H1 (cell line): ENCODE measurements at regions not wholly inside any gene's neighbourhood (a gene's known extent, or its start where the extent isn't known, plus 50 kb on each side); places are given as distances from the start of the nearest gene placed in this dataset.

ENCODE experiments used
- CTCF ChIA-PET: fragments of 300-600 bp; sonication (Branson Sonifier 250); formaldehyde crosslinking; loops from one replicate; lab custom pipeline; 2021; ENCODE audit not compliant: partially characterized antibody; lab: Charles Lee
- POLR2A ChIA-PET: fragments of 300-600 bp; sonication (Branson Sonifier 250); formaldehyde crosslinking; loops from one replicate; lab custom pipeline; 2021; ENCODE audit warnings: inconsistent platforms; ENCODE audit not compliant: partially characterized antibody; lab: Charles Lee
- DNase-seq, 2 experiments: peaks; one replicate each; pipeline versions ENCODE4 v3.0.0 to v3.0.0-alpha.2; 2010 to 2022; ENCODE audit warnings: low spot score in 2 of 2, low read depth in 1 of 2, mixed read lengths in 1 of 2
- FAIRE-seq: peaks from 2 replicates; lab custom pipeline; 2011; peaks lifted over from hg19 to GRCh38; lab: Jason Lieb, UNC
- H2AFZ ChIP-seq: 2 replicates; pipeline ENCODE4 v1.8.1; 2012; ENCODE audit warnings: low read length, inconsistent platforms
- H2AK5ac ChIP-seq: 2 replicates; pipeline ENCODE4 v1.6.1; 2013; ENCODE audit warnings: low read depth, low read length
- H2BK120ac ChIP-seq: replicated peaks from 2 replicates; pipeline ENCODE3; 2013; ENCODE audit warnings: low read depth, low read length, inconsistent platforms
- H2BK12ac ChIP-seq: 2 replicates; pipeline ENCODE4 v1.6.1; 2013; ENCODE audit warnings: low read depth, low read length
- H2BK15ac ChIP-seq: 2 replicates; pipeline ENCODE4 v1.6.1; 2013; ENCODE audit warnings: low read length
- H2BK20ac ChIP-seq: 2 replicates; pipeline ENCODE4 v1.6.1; 2013; ENCODE audit warnings: low read length
- H2BK5ac ChIP-seq: 2 replicates; pipeline ENCODE4 v1.6.1; 2013; ENCODE audit warnings: low read depth, low read length
- H3K14ac ChIP-seq: 2 replicates; pipeline ENCODE4 v1.6.1; 2013; ENCODE audit warnings: inconsistent platforms; ENCODE audit not compliant: insufficient read length
- H3K18ac ChIP-seq: 2 replicates; pipeline ENCODE4 v1.6.1; 2013; ENCODE audit warnings: low read length; ENCODE audit errors: extremely low read depth
- H3K23ac ChIP-seq: 2 replicates; pipeline ENCODE4 v1.6.1; 2013; ENCODE audit warnings: inconsistent platforms; ENCODE audit not compliant: insufficient read length
- H3K23me2 ChIP-seq: 2 replicates; pipeline ENCODE4 v1.6.1; 2013; ENCODE audit warnings: low read depth, low read length
- H3K27ac ChIP-seq: 2 replicates; pipeline ENCODE4 v1.6.1; 2011; ENCODE audit warnings: low read depth, low read length, inconsistent platforms
- H3K27me3 ChIP-seq, 4 experiments: replicated peaks in 1 of 4; 1 replicate in 1 of 4; 2 replicates in 3 of 4; pipeline versions ENCODE4 v1.6.1 to v1.8.1; 2011 to 2013; ENCODE audit warnings: low read length in 3 of 4, mild to moderate bottlenecking in 3 of 4, inconsistent platforms in 2 of 4, mixed read lengths in 2 of 4, moderate library complexity in 1 of 4; ENCODE audit not compliant: control insufficient read depth in 3 of 4, insufficient read depth in 3 of 4; ENCODE audit errors: extremely low read depth in 1 of 4
- H3K36me3 ChIP-seq, 4 experiments: 2 replicates each; pipeline versions ENCODE4 v1.6.1 to v1.8.1; 2011 to 2013; ENCODE audit warnings: mild to moderate bottlenecking in 4 of 4, low read length in 3 of 4, moderate library complexity in 2 of 4, control low read depth in 1 of 4, inconsistent platforms in 1 of 4; ENCODE audit not compliant: insufficient read depth in 4 of 4, control insufficient read depth in 2 of 4
- H3K4ac ChIP-seq: replicated peaks from 2 replicates; pipeline ENCODE3; 2013; ENCODE audit warnings: low read length, low read depth, mixed read lengths, inconsistent platforms; ENCODE audit not compliant: insufficient read length
- H3K4me1 ChIP-seq, 4 experiments: replicated peaks in 1 of 4; 1 replicate in 1 of 4; 2 replicates in 3 of 4; pipeline versions ENCODE4 v1.6.1 to v1.8.1; 2011 to 2013; ENCODE audit warnings: low read length in 3 of 4, inconsistent platforms in 2 of 4, mixed read lengths in 1 of 4; ENCODE audit not compliant: insufficient read depth in 4 of 4, control insufficient read depth in 3 of 4
- H3K4me2 ChIP-seq, 2 experiments: 2 replicates each; pipeline versions ENCODE4 v1.6.1 to v1.8.1; 2011 to 2013; ENCODE audit warnings: low read depth in 2 of 2, low read length in 2 of 2, control low read depth in 1 of 2, inconsistent platforms in 1 of 2, mild to moderate bottlenecking in 1 of 2; ENCODE audit not compliant: insufficient read depth in 1 of 2
- H3K4me3 ChIP-seq, 4 experiments: fragments of 200-600, 300-600 bp in 1 of 4; sonication (generic), shearing (Covaris generic), sonication (Bioruptor Twin) in 1 of 4; 2 replicates each; pipeline versions ENCODE4 v1.5.1 to v1.8.1; 2011 to 2016; ENCODE audit warnings: low read length in 4 of 4, low read depth in 3 of 4, control low read depth in 2 of 4, inconsistent platforms in 2 of 4, mild to moderate bottlenecking in 2 of 4, mixed read lengths in 1 of 4, moderate library complexity in 1 of 4; ENCODE audit not compliant: insufficient read depth in 2 of 4; ENCODE audit errors: extremely low read depth in 1 of 4
- H3K56ac ChIP-seq: replicated peaks from 2 replicates; pipeline ENCODE3; 2013; ENCODE audit warnings: low read depth, mild to moderate bottlenecking, mixed read lengths, low read length, inconsistent platforms; ENCODE audit not compliant: insufficient read length
- H3K79me1 ChIP-seq: 2 replicates; pipeline ENCODE4 v1.6.1; 2013; ENCODE audit warnings: low read depth, low read length, control low read depth
- H3K79me2 ChIP-seq, 2 experiments: 2 replicates each; pipeline versions ENCODE4 v1.6.1 to v1.8.1; 2012 to 2013; ENCODE audit warnings: low read length in 2 of 2, mild to moderate bottlenecking in 2 of 2, inconsistent platforms in 1 of 2; ENCODE audit not compliant: insufficient read depth in 2 of 2, control insufficient read depth in 1 of 2
- H3K9ac ChIP-seq, 4 experiments: replicated peaks in 1 of 4; 1 replicate in 1 of 4; 2 replicates in 3 of 4; pipeline versions ENCODE4 v1.6.1 to v1.8.1; 2011 to 2013; ENCODE audit warnings: low read depth in 3 of 4, low read length in 3 of 4, control low read depth in 2 of 4, mild to moderate bottlenecking in 2 of 4, moderate library complexity in 2 of 4, inconsistent platforms in 1 of 4; ENCODE audit errors: extremely low read depth in 1 of 4
- H3K9me3 ChIP-seq, 2 experiments: 2 replicates each; pipeline versions ENCODE4 v1.6.1 to v1.8.1; 2012 to 2013; ENCODE audit warnings: mild to moderate bottlenecking in 2 of 2, moderate library complexity in 2 of 2, control low read depth in 1 of 2, inconsistent platforms in 1 of 2, low read depth in 1 of 2, low read length in 1 of 2, mixed read lengths in 1 of 2; ENCODE audit not compliant: insufficient read depth in 2 of 2
- H4K20me1 ChIP-seq, 2 experiments: replicated peaks in 1 of 2; 2 replicates each; pipeline versions ENCODE3 to v1.8.1; 2011 to 2013; ENCODE audit warnings: inconsistent platforms in 2 of 2, low read length in 2 of 2, mild to moderate bottlenecking in 1 of 2; ENCODE audit not compliant: insufficient read depth in 2 of 2, control insufficient read depth in 1 of 2
- H4K5ac ChIP-seq: 2 replicates; pipeline ENCODE4 v1.6.1; 2013; ENCODE audit warnings: low read length, low read depth, mixed read lengths, inconsistent platforms; ENCODE audit not compliant: insufficient read length
- H4K8ac ChIP-seq: 2 replicates; pipeline ENCODE4 v1.8.0; 2013; ENCODE audit warnings: mild to moderate bottlenecking, moderate library complexity, low read length, inconsistent platforms; ENCODE audit not compliant: insufficient read depth; ENCODE audit errors: extremely low read depth
- H4K91ac ChIP-seq: replicated peaks from 2 replicates; pipeline ENCODE3; 2013; ENCODE audit warnings: low read length, mixed read lengths, inconsistent platforms; ENCODE audit not compliant: insufficient read length
- CHD1 ChIP-seq: IDR thresholded peaks from 2 replicates; pipeline ENCODE4 v1.6.1; 2012; ENCODE audit warnings: low read depth, low read length, improper control_type of control experiment
- EP300 ChIP-seq, 2 experiments: IDR thresholded peaks; 1 replicate in 1 of 2; 2 replicates in 1 of 2; pipeline ENCODE4 v1.6.1; 2011 to 2012; ENCODE audit warnings: low read depth in 2 of 2, low read length in 2 of 2, mild to moderate bottlenecking in 2 of 2, borderline replicate concordance in 1 of 2, inconsistent platforms in 1 of 2, moderate library complexity in 1 of 2
- PHF8 ChIP-seq: fragments of 200-600 bp; sonication (generic); conservative IDR thresholded peaks from 2 replicates; pipeline ENCODE4 v1.7.1; 2012; ENCODE audit warnings: low read depth, mild to moderate bottlenecking, inconsistent platforms, low read length, moderate library complexity
- RNF2 ChIP-seq: fragments of 200-900, 300-1000 bp; sonication (generic); IDR thresholded peaks from 2 replicates; pipeline ENCODE4 v1.7.1; 2016; ENCODE audit warnings: borderline replicate concordance, low read depth, mild to moderate bottlenecking, antibody characterized with exemption, low read length; ENCODE audit not compliant: poor library complexity, severe bottlenecking; ENCODE audit errors: missing control alignments
- SIRT6 ChIP-seq: IDR thresholded peaks from one replicate; pipeline ENCODE4 v1.7.1; 2012; ENCODE audit warnings: low read length, inconsistent platforms

DNA sequence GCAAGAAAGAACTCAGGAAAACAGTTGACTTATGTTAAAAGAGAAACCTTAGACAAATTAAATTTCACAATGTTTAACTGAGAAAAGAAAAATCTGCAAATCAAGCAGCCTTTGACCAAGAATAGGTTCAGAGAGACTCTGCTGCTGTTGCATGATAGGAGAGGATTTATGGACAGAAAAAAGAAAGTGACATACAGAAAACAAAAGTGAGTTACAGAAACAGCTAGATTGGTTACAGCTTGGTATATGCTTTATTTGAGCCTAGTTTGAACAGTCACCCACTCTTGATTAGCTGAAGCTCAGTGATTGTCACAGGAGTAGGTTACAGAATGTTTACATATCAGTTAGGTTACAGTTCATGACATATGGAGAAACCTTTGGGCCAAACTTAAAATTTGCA, 258.2 kb upstream of the SPOPL start:
- no peak overlapping the region for H4K91ac ChIP-seq
- no peaks in the 10 kb centered on the region for H3K79me2 ChIP-seq
- no peak overlapping the region for H2BK120ac ChIP-seq
- no peak overlapping the region for H3K4me3 ChIP-seq
- H3K27me3 ChIP-seq = no peaks in the 10 kb centered on the region
- no peak overlapping the region for H2BK15ac ChIP-seq
- H3K9me3 ChIP-seq = no peaks in the 10 kb centered on the region
- POLR2A ChIA-PET = no interaction called here
- no peak overlapping the region for H2AK5ac ChIP-seq
- no peak overlapping the region for H3K4ac ChIP-seq
- H2BK12ac ChIP-seq = no peak overlapping the region
- H3K56ac ChIP-seq = no peak overlapping the region
- H3K79me1 ChIP-seq = no peaks in the 10 kb centered on the region
- no peak overlapping the region for H4K8ac ChIP-seq
- H2AFZ ChIP-seq = no peak overlapping the region
- H2BK20ac ChIP-seq = no peak overlapping the region
- H3K9ac ChIP-seq = no peak overlapping the region
- no peak overlapping the region for H4K5ac ChIP-seq
- H3K23me2 ChIP-seq = no peaks in the 10 kb centered on the region
- H3K4me1 ChIP-seq = no peaks in the 10 kb centered on the region
- H3K36me3 ChIP-seq = no peaks in the 10 kb centered on the region
- DNase-seq (no peak), FAIRE-seq (no peak)
- H4K20me1 ChIP-seq = no peaks in the 10 kb centered on the region
- no peak overlapping the region for H3K27ac ChIP-seq
- no peak overlapping the region for H3K14ac ChIP-seq
- CTCF ChIA-PET = no interaction called here
- H3K4me2 ChIP-seq = no peak overlapping the region
- no peak overlapping the region for H3K23ac ChIP-seq
- no peak overlapping the region for H3K18ac ChIP-seq
- H2BK5ac ChIP-seq = no peak overlapping the region
- no peak for TF ChIP-seq RNF2
- TF ChIP-seq CHD1 = no peak
- TF ChIP-seq EP300 (IDR thresholded peaks at IDR 0.05; ENCODE audit: borderline replicate concordance in 1 of 2, low read depth in 2 of 2, low read length in 2 of 2) = no peak
- TF ChIP-seq PHF8 = no peak
- no peak for TF ChIP-seq SIRT6
